ENCODE measurements at regions not wholly inside any gene's neighbourhood (a gene's known extent, or its start where the extent isn't known, plus 50 kb on each side); places are given as distances from the start of the nearest gene placed in this dataset.
A peak's percentile ranks its signal among the peaks of the same experiment; 100 is the strongest.

DNA sequence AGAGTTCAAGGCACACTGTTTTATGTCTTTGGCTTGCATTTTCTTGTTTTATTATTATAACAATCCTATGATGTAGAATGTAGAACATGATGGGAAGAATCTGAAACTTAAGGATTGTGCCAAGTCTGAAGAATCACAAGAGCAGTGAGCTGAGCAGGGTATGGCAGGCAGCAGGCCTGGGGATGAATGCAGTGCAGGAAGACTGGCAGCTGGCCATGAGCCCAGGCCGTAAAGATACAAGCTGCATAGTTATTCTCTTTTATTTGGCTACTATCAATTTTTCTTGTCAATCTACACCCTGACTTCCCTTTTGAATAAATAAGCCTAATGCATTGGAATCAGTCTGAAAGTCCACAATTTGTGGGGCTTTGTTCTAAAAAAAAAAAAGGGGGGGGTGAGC lies 89.6 kb upstream of the ARPP21 start:
- no peak overlapping the region for H3K4me3 ChIP-seq (ENCODE audit: low read depth, low read length)
- DNase-seq (ENCODE audit: low read depth): peak; percentile 11
- TF ChIP-seq CTCF (conservative IDR thresholded peaks at IDR 0.05; ENCODE audit: low read depth, low read length): no peak

DNA sequence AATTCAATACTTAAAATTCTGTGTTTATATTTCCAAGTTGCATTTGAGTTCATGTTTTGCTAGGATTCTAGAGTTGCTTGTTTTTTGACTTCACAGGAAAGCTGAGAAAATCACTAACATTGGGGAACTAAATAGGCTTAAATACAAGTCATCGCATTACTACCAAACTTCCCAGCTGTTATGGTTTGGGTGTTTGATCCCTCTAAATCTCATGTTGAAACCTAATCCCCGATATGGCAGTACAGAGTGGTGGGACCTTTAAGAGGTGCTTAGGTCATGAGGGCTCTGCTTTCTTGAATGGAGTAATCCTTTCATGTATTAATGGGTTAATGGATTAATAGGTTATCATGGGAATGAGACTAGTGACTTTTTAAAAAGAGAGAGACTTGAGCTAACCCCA lies 77.2 kb upstream of the ARPP21 start:
- TF ChIP-seq CTCF (conservative IDR thresholded peaks at IDR 0.05; ENCODE audit: low read depth, low read length): no peak
- no peak for DNase-seq (ENCODE audit: low read depth)
- no peak overlapping the region for H3K4me3 ChIP-seq (ENCODE audit: low read depth, low read length)

DNA sequence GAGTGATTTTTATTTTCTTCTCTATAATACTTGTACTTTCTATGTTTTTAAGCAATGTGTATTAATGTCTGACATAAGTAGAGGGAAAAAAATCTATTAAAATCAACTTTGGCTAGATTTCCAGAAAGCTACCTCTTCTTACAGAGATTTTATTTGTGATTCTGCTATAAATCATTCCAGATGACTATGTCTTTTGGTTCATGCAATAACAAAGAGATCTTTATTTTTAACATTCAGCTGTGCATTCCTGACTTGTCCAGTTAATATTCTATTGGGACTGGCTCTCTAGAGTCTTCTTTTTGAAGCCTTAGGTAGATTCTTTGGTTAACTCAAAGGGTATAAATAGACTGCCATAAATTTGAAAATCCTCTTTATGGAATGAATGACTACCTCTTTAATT lies 74.3 kb upstream of the ARPP21 start:
- DNase-seq (ENCODE audit: low read depth): no peak
- TF ChIP-seq CTCF (conservative IDR thresholded peaks at IDR 0.05; ENCODE audit: low read depth, low read length): no peak
- H3K4me3 ChIP-seq (ENCODE audit: low read depth, low read length): no peak overlapping the region

Measured in choroid plexus epithelial cell (primary cell).